Epithelial cell of esophagus (primary cell): ENCODE measurements at regions not wholly inside any gene's neighbourhood (a gene's known extent, or its start where the extent isn't known, plus 50 kb on each side); places are given as distances from the start of the nearest gene placed in this dataset.

ENCODE experiments used
- DNase-seq: peaks from one replicate; pipeline ENCODE4 v3.0.0; 2010; ENCODE audit warnings: low read depth
- H3K4me3 ChIP-seq: 2 replicates; pipeline ENCODE4 v1.5.1; 2011; ENCODE audit warnings: mild to moderate bottlenecking, low read length, control low read depth
- CTCF ChIP-seq: IDR thresholded peaks from 2 replicates; pipeline ENCODE4 v1.5.1; 2011; ENCODE audit warnings: low read depth, mild to moderate bottlenecking, low read length, control low read depth, inconsistent platforms; ENCODE audit not compliant: insufficient read depth; ENCODE audit errors: missing control alignments

- no peak overlapping the region for H3K4me3 ChIP-seq
- no peak for DNase-seq
- no peak for TF ChIP-seq CTCF
These were observed 881.0 kb downstream of the PCDH18 start for GRCh38 chr4:136651278-136651667.

- peak; percentile 63 for DNase-seq
- TF ChIP-seq CTCF, result no peak
- H3K4me3 ChIP-seq, result no peak overlapping the region
These were observed 881.6 kb downstream of the PCDH18 start for GRCh38 chr4:136650541-136651277.

GRCh38 chr4:136644279-136644678, 888.0 kb downstream of the PCDH18 start:
- TF ChIP-seq CTCF, result no peak
- no peak overlapping the region for H3K4me3 ChIP-seq
- DNase-seq, result peak; percentile 29

- no peak for TF ChIP-seq CTCF
- peak; percentile 93 for DNase-seq
- H3K4me3 ChIP-seq, result no peak overlapping the region
These were observed 888.9 kb downstream of the PCDH18 start for GRCh38 chr4:136643416-136643815.

GRCh38 chr4:136637071-136637777, 895.1 kb downstream of the PCDH18 start:
- peak; percentile 26 for DNase-seq
- TF ChIP-seq CTCF, result peak; percentile 45
- no peak overlapping the region for H3K4me3 ChIP-seq

- TF ChIP-seq CTCF, result no peak
- no peak for DNase-seq
- H3K4me3 ChIP-seq, result no peak overlapping the region
These were observed 896.1 kb downstream of the PCDH18 start for GRCh38 chr4:136636155-136636554.
